ENCODE measurements at regions not wholly inside any gene's neighbourhood (a gene's known extent, or its start where the extent isn't known, plus 50 kb on each side); places are given as distances from the start of the nearest gene placed in this dataset.

DNA sequence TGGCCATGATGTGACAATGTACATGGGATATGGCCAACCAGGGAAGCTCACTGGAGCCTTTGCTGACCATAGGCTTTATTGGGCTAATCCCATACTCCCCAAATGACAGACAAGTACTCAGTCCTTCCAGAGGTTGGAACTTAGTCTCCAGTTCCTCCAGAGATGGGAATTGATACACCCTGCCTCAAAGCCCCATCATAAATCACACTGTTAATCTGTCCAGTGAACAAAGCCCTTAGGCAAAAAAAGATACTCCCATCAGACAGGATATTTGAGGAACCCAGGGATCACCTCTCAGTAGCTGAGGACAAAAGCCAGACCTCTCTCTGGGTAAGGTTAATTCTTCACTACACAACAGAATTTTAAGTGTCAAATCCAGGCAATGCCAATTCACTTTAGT, 247.5 kb upstream of the CDH20 start:
- in situ Hi-C loops (cut with MboI; ENCODE audit: low pct_unique_long_range_greater_than_20kb, low sequenced_read_pairs, unreplicated experiment), result no loop called here
- DNase-seq (ENCODE audit: low spot score), result no peak

DNA sequence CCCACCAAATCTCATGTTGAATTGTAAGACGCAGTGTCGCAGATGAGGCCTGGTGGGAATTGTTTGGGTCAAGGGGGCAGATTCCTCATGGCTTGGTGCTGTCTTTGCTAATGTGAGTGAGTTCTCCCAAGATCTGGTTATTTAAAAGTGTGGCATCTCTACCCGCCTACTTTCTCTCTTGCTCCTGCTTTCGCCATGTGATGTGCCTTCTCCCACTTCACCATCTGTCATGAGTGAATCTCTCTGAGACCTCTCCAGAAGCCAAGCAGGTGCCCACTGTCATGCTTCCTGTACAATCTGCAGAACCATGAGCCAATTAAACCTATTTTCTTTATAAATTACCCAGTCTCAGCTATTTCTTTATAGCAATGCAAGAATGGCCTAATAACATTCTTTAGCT, 246.6 kb upstream of the CDH20 start:
- in situ Hi-C loops (cut with MboI; ENCODE audit: low pct_unique_long_range_greater_than_20kb, low sequenced_read_pairs, unreplicated experiment), result no loop called here
- no peak for DNase-seq (ENCODE audit: low spot score)
- TF ChIP-seq CTCF (IDR thresholded peaks at IDR 0.05; ENCODE audit: extremely low read depth, insufficient read depth, missing control alignments), result no peak

More for the DNA sequence above, 247.5 kb upstream of the CDH20 start:
- no peak for TF ChIP-seq CTCF (IDR thresholded peaks at IDR 0.05; ENCODE audit: extremely low read depth, insufficient read depth, missing control alignments)

- DNase-seq (ENCODE audit: low spot score), result no peak
- TF ChIP-seq CTCF (IDR thresholded peaks at IDR 0.05; ENCODE audit: extremely low read depth, insufficient read depth, missing control alignments), result no peak
- in situ Hi-C loops (cut with MboI; ENCODE audit: low pct_unique_long_range_greater_than_20kb, low sequenced_read_pairs, unreplicated experiment), result no loop called here
These were observed 241.9 kb upstream of the CDH20 start for GRCh38 chr18:61091379-61091778.

GRCh38 chr18:61093965-61094364, 239.3 kb upstream of the CDH20 start:
- DNase-seq (ENCODE audit: low spot score), result no peak
- TF ChIP-seq CTCF (IDR thresholded peaks at IDR 0.05; ENCODE audit: extremely low read depth, insufficient read depth, missing control alignments), result no peak
- in situ Hi-C loops (cut with MboI; ENCODE audit: low pct_unique_long_range_greater_than_20kb, low sequenced_read_pairs, unreplicated experiment), result no loop called here

GRCh38 chr18:61096226-61096625, 237.0 kb upstream of the CDH20 start:
- in situ Hi-C loops (cut with MboI; ENCODE audit: low pct_unique_long_range_greater_than_20kb, low sequenced_read_pairs, unreplicated experiment), result no loop called here
- DNase-seq (ENCODE audit: low spot score), result no peak
- TF ChIP-seq CTCF (IDR thresholded peaks at IDR 0.05; ENCODE audit: extremely low read depth, insufficient read depth, missing control alignments), result no peak

DNA sequence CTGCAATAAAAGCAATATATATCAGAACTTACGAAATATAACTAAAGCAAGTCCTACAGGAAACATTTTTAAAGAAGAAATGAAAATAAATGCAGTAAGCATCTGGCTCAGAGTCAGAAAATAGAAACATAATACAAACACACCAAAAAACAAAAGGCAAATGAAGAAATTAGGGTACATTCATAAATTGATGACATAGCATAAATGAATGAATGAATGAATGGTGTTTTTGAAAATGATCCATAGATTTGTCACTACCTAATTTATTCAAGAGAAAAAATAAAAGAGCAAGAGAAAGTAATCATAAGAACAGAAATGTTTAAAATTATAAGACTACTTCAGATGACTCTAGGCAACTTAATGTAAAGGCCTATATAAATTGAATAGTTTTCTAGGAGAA, 226.1 kb upstream of the CDH20 start:
- in situ Hi-C loops (cut with MboI; ENCODE audit: low pct_unique_long_range_greater_than_20kb, low sequenced_read_pairs, unreplicated experiment), result no loop called here
- no peak for DNase-seq (ENCODE audit: low spot score)
- TF ChIP-seq CTCF (IDR thresholded peaks at IDR 0.05; ENCODE audit: extremely low read depth, insufficient read depth, missing control alignments), result no peak

DNA sequence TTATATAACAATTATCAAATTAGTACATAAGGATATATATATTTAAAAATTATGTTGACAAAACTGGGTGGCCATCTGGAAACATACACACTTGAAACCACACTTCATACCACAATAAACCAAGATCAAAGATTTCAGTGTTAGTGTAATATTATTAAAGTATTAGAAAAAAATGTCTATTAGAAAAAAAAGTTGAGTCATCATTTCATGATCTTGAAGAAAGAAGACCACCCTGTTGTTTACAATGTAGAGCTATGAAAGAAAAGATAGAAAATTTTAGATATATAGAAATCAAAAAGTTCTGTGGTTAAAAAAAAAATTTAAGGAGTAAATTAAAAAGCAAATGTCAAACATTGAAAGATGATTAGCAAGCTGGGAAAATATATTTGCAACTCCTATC, 224.5 kb upstream of the CDH20 start:
- in situ Hi-C loops (cut with MboI; ENCODE audit: low pct_unique_long_range_greater_than_20kb, low sequenced_read_pairs, unreplicated experiment), result no loop called here
- DNase-seq (ENCODE audit: low spot score), result no peak
- TF ChIP-seq CTCF (IDR thresholded peaks at IDR 0.05; ENCODE audit: extremely low read depth, insufficient read depth, missing control alignments), result no peak

All from GM13977 (cell line).